Calu3 (cell line): ENCODE measurements at regions not wholly inside any gene's neighbourhood (a gene's known extent, or its start where the extent isn't known, plus 50 kb on each side); places are given as distances from the start of the nearest gene placed in this dataset.

ENCODE experiments used
- BruUV-seq: library from RNA; stranded (reverse); fragments of 400-500 nt; replicated peaks from 2 replicates; lab custom pipeline; 2021; lab: Mats Ljungman, UMichigan
- CTCF ChIA-PET: fragments of 300-600 bp; sonication (Branson Sonifier 250); formaldehyde crosslinking; loops from one replicate; lab custom pipeline; 2022; ENCODE audit warnings: antibody characterized with exemption; lab: Charles Lee
- DNase-seq: peaks from one replicate; pipeline ENCODE4 v3.0.0; 2022
- H3K27ac Mint-ChIP-seq: one replicate; pipeline ENCODE4 v1.8.0; 2022; ENCODE audit warnings: mixed read lengths; ENCODE audit not compliant: unreplicated experiment
- H3K27me3 Mint-ChIP-seq: one replicate; pipeline ENCODE4 v1.8.0; 2022; ENCODE audit warnings: mixed read lengths; ENCODE audit not compliant: unreplicated experiment
- H3K36me3 Mint-ChIP-seq: one replicate; pipeline ENCODE4 v1.8.0; 2022; ENCODE audit warnings: mild to moderate bottlenecking, moderate library complexity, mixed read lengths; ENCODE audit not compliant: insufficient read depth, unreplicated experiment
- H3K4me1 Mint-ChIP-seq: one replicate; pipeline ENCODE4 v1.8.0; 2022; ENCODE audit warnings: mild to moderate bottlenecking, low read depth, mixed read lengths; ENCODE audit not compliant: unreplicated experiment
- H3K4me3 Mint-ChIP-seq: one replicate; pipeline ENCODE4 v1.8.0; 2022; ENCODE audit warnings: mild to moderate bottlenecking, low read depth, moderate library complexity, mixed read lengths; ENCODE audit not compliant: unreplicated experiment
- H3K9me3 Mint-ChIP-seq: one replicate; pipeline ENCODE4 v1.8.0; 2022; ENCODE audit warnings: low read depth, mixed read lengths; ENCODE audit not compliant: unreplicated experiment
- intact Hi-C: fragments of 100-400 bp; cut with micrococcal nuclease; formaldehyde crosslinking; loops from one replicate; pipeline ENCODE4 v1.10.0; 2022; ENCODE audit not compliant: unreplicated experiment
- TF ChIP-seq, protein P1 (sequence below): fragments of 200-600 bp; IDR thresholded peaks from one replicate; pipeline ENCODE4 v1.8.0; 2022; ENCODE audit warnings: antibody characterized with exemption; ENCODE audit not compliant: unreplicated experiment

DNA sequence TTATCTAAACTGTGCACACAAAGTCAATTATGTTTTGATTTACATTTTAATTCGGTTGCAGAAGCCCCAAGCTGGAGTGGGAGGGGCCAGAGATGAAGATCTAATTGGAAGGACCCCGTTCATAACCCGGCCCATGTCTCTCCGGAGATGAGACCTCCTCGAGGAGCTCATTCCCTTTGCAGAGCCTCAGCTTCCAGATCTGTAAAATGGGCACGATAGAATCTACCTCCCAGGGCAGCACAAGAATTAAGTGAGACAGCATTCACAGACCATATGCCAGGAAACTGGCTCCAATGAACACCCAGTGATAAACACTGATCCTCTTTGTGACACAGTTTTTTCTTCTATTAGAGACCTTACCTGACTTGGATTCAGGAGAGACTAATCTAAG lies 446.5 kb upstream of the CDH5 start:
- DNase-seq = no peak
- intact Hi-C loops = no loop called here
- Mint-ChIP-seq H3K36me3 (no peaks in the 10 kb centered on the region), H3K27ac (no peak overlapping the region), H3K9me3 (no peaks in the 10 kb centered on the region), H3K4me3 (no peak overlapping the region), H3K4me1 (no peaks in the 10 kb centered on the region), H3K27me3 (peaks cover 59% of the 10 kb centered on the region)
- CTCF ChIA-PET = interaction anchor here (0.7 kb wide), 1 partner anchor 133 kb away, joined by 6 read pairs; no protein-coding TSS in a partner anchor
- no TSS peak for BruUV-seq
- TF ChIP-seq, protein P1, sequence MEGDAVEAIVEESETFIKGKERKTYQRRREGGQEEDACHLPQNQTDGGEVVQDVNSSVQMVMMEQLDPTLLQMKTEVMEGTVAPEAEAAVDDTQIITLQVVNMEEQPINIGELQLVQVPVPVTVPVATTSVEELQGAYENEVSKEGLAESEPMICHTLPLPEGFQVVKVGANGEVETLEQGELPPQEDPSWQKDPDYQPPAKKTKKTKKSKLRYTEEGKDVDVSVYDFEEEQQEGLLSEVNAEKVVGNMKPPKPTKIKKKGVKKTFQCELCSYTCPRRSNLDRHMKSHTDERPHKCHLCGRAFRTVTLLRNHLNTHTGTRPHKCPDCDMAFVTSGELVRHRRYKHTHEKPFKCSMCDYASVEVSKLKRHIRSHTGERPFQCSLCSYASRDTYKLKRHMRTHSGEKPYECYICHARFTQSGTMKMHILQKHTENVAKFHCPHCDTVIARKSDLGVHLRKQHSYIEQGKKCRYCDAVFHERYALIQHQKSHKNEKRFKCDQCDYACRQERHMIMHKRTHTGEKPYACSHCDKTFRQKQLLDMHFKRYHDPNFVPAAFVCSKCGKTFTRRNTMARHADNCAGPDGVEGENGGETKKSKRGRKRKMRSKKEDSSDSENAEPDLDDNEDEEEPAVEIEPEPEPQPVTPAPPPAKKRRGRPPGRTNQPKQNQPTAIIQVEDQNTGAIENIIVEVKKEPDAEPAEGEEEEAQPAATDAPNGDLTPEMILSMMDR = no peak

DNA sequence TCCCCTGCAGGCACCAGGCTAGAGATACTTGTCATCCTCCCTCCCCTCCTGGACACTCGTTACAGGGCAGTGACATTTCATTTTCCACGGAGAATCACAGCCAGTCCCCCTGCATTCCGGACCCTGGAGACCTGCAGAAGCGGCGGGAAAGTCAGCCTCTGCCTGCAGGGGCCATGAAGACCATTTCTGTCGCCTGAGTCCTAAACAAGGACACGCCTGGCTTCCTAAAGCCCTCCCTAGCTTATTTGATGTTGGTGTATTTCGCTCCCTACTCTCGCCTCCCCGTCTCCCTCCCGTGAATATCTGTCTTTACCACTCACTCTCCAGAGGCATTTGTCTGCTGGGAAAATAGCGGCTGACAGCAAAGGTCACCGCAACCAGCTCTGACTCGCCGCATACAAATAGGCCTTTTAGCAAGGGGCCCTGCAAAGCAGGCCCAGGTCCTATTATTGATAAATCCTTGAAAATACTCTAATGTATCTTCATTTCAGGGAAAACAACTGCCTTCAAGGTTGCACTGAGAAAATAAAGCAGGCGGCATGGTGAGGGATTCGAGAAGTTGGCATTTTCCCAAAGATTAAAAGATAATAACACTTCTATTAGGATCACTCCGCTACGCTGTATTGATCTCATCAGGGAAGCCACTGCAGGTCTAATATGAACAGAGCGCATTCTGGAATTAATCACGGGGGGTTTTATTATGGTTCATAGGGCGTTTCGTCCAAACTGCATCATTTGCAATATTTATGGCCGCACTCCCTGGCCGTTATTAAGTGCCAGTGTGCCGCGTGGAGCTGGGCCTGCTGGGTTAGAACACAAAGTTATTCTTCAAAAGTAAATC lies 447.1 kb upstream of the CDH5 start:
- Mint-ChIP-seq H3K27ac (no peak overlapping the region), H3K4me1 (no peaks in the 10 kb centered on the region), H3K9me3 (no peaks in the 10 kb centered on the region), H3K27me3 (peaks cover 59% of the 10 kb centered on the region), H3K36me3 (no peaks in the 10 kb centered on the region), H3K4me3 (no peak overlapping the region)
- BruUV-seq = no TSS peak
- DNase-seq = no peak
- intact Hi-C loops = no loop called here
- TF ChIP-seq, protein P1 = no peak
- CTCF ChIA-PET = no interaction called here

GRCh38 chr16:65917466-65917865 lies 449.0 kb upstream of the CDH5 start:
- H3K27ac Mint-ChIP-seq = no peak overlapping the region
- no TSS peak for BruUV-seq
- DNase-seq = no peak
- H3K27me3 Mint-ChIP-seq = peaks cover 46% of the 10 kb centered on the region
- no peaks in the 10 kb centered on the region for H3K9me3 Mint-ChIP-seq
- intact Hi-C loops = no loop called here
- H3K4me3 Mint-ChIP-seq = no peak overlapping the region
- H3K36me3 Mint-ChIP-seq = no peaks in the 10 kb centered on the region
- CTCF ChIA-PET = interaction anchor here (0.5 to 0.9 kb wide), 3 partner anchors 11 to 37 kb away, joined by 3 to 4 read pairs (median 3); no protein-coding TSS in a partner anchor
- H3K4me1 Mint-ChIP-seq = no peaks in the 10 kb centered on the region
- TF ChIP-seq, protein P1 = no peak

- Mint-ChIP-seq H3K36me3 (no peaks in the 10 kb centered on the region), H3K27ac (no peak overlapping the region), H3K27me3 (peaks cover 44% of the 10 kb centered on the region), H3K4me3 (no peak overlapping the region), H3K9me3 (no peaks in the 10 kb centered on the region), H3K4me1 (no peaks in the 10 kb centered on the region)
- intact Hi-C loops = no loop called here
- TF ChIP-seq, protein P1 = no peak
- CTCF ChIA-PET = interaction anchor here (0.7 to 0.9 kb wide), 2 partner anchors 10 to 16 kb away, joined by 3 to 4 read pairs; no protein-coding TSS in a partner anchor
- DNase-seq = no peak
- no TSS peak for BruUV-seq
These were observed 449.5 kb upstream of the CDH5 start for GRCh38 chr16:65916995-65917394.
